ENCODE measurements at regions not wholly inside any gene's neighbourhood (a gene's known extent, or its start where the extent isn't known, plus 50 kb on each side); places are given as distances from the start of the nearest gene placed in this dataset.
"Not testable (repeated sequence)": the region's sequence is repeated elsewhere in the genome, so short reads cannot be mapped to it uniquely, and the experiment has no call there.

DNA sequence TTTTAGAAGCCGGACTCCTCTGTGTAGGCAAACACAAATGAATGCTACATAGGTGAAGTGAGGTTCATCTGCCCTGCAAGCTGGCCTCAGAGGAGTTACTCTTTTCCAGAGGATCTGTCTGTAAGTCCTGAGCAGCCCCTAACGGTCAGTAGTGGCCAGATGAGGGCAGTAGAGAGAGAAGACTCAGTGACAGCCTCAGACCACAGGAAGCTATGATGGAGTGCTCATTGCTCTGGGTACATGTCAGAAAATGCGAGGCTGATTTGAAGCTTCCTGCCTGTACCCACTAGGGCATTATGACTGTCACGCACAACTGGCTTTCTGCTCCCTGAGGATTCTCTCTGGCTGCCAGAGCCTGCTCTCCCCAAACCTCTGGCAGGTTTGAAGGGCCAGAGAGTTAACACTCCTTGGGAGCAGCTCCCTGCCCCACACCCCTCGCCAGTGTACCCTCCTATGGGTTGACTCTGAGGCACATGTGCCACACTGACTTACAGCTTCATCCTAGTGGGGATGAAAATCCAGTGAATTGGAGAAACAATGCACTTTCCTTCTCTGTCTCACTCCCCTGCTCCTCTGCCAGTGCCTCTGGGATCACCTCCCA, 141.5 kb downstream of the GABRG2 start:
- no peak for DNase-seq

DNA sequence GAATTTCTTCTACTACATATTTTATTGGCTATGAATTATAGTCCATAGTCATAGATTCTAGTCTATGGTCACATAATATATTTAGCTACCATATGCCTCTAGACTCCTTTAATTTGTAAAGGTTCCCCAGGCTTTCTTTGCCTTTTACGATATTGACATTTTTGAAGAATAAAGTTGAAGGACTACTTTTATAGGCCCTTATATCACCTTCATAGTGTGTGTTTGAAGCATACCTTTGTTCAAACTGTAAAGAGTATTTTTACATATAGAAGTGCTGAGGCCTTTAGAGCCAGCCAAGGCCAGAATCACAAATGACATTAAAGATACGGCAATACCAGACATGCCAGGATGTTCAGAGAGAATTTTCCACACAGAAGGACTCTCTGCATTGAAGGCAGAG, 147.0 kb downstream of the GABRG2 start:
- DNase-seq = no peak

DNA sequence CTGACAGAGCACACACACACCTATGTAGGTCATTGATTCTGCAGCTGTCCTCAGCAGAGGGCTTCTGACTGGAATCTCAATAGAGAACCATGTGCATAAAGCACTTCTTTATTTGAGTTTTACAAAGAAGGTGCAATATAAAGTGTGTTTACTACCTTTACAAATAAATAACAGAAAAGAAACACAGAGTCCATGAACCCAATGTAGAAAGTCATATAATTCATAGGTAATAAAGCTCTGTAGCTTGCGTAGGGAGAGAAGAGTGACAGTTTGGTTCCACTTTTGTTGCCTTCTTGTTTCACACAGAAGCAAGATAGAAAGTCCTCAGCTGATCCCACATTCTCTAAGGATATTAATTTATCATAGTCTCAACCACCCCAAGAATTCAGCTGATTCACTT, 149.5 kb downstream of the GABRG2 start:
- no peak for DNase-seq

DNA sequence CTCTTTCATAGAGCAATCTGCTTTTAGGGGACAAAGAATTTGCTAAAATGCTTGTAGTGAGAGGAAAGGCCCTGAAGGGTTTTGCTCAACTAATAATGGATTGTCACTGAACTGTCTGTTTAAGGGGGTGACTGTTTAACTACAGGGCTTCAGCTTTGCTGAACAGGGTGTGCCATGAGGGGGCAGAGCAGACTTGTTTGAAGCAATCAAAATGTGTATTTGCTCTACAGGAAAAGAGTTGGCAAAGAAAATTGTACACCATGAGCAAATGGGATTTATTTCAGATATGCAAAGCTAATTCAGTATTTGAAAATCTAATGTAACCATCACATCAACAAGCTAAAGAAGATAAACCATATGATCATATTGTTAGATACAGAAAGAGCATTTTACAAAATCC, 154.3 kb downstream of the GABRG2 start:
- no peak for DNase-seq

DNA sequence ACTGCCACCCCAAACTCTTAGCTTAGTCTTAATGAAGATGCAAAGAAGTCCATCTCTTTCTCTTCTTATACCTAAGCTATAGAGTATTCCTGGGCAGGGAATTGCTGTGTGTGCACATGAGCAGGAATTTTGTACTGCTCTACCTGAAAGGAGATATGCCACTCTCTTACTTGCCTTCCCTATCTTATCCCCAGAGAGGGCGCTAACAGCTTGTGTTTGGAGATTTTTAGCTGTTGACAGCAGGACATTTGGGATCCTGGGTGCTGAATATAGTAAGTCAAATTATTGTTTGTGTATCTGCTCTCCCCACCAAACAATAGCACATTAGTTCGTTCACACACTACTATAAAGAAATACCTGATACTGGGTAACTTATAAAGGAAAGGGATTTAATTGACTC, 159.5 kb downstream of the GABRG2 start:
- no peak for DNase-seq

DNA sequence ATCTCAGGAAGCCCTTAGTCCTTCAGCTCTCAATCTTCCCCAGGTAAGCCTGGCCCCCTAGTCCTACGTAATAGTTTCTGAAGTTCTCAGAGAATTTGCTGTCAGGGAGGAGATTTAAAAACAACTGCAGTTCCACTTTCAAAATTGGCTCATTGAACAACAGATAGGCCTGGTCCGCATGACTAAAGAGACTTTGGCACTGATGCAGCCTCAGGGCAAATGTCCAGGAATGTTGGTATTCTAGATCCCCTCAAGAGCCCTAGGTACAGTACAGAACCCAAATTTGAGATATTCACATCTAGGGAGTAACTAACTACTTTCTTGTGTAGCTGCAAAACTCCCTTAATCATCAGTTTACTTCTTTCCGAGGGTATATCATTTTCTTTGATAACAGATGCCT, 162.8 kb downstream of the GABRG2 start:
- no peak for DNase-seq

DNA sequence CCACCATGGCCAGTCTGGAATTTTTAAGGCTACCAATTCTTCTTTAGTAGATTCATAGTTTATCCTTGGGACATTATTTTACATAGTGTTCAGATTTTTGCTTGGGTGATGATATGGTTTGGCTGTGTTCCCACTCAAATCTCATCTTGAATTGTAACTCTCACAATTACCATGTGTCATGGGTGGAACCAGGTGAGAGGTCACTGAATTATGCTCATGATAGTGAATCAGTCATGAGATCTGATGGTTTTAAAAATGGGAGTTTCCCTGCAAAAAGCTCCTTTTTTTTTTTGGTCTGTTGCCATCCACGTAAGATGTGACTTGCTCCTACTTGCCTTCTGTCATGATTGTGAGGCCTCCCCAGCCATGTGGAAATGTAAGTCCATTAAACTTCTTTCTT, 163.9 kb downstream of the GABRG2 start:
- DNase-seq = no peak

DNA sequence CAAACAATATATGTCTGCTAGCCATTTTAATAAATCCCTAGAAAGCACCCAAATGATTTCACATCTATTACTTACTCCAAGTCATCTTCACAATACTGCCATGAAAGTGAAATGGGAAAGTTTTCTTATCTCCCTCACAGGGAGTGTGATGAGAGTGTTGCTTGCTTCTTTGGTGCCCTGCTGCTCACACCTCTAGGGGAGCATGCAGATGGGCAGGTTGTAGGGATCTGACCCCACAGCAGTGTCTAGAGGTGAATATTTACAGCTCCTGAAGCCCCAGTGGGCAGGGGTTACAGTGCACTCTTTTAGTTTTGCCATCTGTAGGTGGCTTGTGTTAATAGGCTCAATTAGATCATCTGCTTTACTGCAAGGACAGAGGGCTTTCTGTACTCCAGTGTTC, 173.2 kb downstream of the GABRG2 start:
- no peak for DNase-seq

DNA sequence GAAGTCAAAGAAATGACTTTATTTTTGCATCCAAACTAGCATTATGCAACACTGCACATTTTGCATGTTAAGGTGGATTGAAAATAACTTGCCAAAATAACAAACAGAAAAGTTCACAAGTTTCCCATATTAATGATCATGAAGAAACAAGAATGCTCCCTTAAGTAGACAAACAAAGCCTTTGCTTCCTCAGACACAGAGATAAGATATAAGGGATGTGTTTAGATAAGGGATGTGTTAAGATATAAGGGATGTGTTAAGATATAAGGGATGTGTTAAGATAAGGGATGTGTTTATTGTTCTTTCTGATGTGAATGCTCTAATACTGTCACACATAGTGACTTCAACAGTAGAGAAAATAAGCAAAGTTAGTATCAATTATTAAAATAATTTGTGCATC, 174.8 kb downstream of the GABRG2 start:
- no peak for DNase-seq

DNA sequence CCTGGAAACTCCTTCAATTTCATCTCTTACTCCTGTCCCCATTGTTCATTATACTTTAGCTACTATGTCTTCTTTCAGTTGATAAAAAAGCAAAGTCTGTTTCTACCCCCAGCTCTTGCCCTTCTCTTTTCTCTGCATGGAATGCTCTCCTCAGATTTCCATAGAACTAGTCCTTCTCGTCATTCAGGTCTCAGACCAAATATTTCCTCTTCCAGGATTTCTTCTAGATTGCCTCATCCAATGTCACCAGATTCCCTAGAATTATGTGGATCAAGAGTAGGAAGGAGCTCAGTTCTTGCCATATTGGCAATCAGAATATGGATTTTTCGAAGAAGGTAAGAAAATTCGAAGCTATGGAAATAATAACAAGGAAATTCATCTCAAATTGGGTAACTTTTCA, 176.1 kb downstream of the GABRG2 start:
- no peak for DNase-seq

DNA sequence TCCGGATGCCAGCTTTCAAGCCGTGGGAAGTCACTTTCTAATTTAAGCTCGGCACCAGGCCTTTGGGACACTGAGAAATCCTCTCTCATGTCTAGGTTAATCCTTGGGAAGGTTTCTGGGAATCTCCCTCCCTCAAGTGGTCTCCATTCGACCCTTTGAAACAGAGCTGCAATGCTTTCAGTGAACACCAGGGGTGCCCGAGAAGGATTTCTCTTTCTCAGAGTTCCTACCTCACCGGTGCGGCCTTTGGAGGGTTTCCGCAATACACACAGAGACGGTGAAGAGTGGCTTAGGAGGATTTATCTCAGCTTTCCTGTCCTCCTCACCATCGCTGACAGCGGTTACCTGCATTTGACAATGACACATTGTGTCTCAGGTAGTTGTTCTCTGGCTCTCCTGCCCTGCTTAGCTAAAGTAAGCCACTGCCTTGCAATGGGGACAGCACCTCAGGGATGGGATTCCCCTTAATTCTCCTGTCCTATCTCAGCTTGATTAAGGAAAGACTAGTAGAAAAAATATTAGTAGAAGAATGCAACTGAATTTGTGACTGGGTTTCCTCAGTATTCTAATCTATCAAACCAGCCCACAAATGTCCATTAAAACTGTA, 180.6 kb downstream of the GABRG2 start:
- DNase-seq = no peak

DNA sequence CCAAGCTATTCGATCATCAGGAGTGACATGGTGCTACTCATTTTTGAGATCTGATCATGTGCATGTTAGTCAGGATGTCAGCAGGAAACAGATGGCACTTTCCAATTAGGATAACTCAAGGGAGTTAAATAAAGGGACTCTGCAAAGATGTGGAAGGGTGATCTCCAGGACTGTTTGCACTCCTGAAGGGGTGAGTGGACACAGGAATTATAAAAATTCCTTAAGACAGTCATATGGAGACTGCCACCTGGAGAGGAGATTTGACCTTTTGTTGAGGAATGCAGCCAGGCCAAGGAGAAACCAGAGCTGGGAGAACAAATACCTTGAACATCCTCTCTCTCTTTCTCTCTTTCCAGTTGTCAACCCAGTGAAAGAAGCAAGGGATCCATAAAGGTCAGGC, 189.1 kb downstream of the GABRG2 start:
- DNase-seq = no peak

DNA sequence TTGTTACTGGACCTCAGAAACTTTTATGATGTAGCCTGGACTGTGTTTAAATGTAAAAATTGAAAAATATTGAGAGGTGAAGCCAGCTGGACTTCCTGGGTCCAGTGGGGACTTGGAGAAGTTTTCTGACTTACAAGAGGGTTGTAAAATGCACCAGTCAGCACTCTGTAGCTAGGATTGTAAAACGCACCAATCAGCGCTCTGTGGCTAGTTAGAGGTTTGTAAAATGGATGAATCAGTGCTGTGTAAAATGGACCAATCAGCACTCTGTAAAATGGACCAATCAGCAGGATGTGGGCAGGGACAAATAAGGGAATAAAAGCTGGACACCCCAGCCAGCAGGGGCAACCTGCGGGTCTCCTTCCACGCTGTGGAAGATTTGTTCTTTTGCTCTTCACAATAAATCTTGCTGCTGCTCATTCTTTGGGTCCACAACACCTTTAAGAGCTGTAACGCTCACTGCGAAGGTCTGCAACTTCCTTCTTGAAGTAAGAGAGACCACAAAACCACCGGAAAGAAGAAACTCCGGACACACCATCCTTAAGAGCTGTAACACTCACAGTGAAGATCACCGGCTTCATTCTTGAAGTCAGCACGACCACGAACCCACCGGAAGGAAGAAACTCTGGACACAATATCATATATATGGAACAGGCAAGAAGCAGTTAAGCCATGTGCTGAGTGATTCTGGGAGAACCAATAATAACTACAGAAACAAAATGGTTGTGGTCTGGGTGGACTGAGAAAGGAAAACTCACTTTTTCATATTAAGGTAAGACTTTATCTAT, 201.3 kb downstream of the GABRG2 start:
- no peak for DNase-seq

DNA sequence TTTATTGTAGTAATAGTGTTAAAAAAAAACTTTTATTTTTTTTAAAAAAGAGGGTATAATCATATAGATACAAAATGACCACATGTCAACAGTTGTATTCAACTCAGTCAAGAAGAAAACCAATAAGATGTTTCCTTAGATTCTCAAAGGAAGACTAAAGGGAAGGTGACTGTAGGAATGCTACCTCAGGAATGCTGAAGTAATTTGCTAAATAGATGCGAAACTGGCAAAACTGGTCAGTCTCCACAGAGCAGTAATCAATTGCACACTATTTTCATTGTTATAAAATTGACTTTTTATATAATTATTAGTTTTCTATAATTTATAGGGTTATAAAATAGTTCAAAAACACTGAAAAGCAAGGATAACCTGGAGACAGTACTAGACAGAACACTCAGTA, 204.8 kb downstream of the GABRG2 start:
- DNase-seq = no peak

DNA sequence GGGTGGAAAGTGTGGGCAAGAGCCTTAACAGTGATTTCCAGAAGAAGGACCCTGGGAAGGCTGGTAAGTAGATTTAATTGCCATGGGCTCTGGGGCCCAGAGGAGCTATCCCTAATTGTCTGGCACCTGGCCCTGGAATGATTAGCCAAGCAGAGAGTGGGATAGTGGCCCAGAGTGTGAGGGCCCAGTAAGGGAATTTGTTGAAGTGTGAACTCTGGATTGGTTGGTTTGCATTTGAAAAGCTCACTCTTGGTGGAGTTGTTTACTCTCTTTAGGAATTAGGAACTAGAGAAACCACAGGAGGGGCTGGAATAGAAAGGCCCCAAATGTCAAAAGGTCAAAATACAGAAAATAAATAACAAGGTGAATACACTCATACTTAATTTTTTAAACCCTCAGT, 207.1 kb downstream of the GABRG2 start:
- no peak for DNase-seq

DNA sequence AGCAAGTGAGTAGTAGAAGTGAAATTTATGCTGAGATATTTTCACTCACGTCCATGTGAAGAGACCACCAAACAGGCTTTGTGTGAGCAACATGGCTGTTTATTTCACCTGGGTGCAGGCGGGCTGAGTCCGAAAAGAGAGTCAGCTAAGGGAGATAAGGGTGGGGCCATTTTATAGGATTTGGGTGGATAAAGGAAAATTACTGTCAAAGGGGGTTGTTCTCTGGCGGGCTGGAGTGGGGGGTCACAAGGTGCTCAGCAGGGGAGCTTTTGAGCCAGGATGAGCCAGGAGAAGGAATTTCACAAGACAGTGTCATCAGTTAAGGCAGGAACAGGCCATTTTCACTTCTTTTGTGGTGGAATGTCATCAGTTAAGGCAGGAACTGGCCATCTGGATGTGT, 207.8 kb downstream of the GABRG2 start:
- DNase-seq = not testable (repeated sequence)

DNA sequence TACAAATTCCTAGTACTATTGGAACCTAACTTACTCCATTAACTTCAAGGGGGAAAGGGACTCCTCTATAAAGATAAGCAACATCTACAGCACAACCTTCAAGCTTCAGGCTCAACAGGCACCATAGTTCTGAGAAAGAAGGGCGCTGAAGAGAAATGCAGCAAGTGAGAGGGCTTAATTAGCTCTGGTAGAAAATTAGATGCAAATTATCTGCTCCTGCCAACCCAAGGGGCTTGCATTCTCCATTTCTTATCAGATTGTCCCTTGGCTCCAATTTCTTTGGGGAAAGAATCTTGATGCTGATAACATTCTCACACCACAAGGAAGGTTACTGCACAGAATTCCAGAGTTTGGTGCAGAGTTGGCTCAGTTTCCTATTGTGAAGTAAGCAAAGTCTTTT, 214.6 kb downstream of the GABRG2 start:
- no peak for DNase-seq

DNA sequence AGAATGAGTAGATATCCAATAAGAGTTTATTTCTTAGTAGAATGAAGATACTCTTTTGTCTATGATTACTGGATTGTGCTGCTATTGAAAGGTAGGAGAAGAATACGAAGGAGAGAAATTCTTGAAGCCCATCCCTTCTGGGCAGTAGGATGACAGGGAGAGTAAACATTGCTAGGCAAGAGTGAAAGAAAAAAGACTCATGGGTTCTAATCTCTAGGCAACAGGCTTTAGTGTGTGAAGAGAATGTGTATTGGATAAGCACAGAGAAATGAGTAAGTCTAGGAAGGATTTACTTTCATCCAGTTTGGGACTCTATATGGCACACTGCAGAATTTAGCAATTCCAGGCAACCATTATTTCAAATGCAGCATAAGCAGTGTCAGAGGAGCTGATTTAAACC, 216.0 kb downstream of the GABRG2 start:
- DNase-seq = no peak

DNA sequence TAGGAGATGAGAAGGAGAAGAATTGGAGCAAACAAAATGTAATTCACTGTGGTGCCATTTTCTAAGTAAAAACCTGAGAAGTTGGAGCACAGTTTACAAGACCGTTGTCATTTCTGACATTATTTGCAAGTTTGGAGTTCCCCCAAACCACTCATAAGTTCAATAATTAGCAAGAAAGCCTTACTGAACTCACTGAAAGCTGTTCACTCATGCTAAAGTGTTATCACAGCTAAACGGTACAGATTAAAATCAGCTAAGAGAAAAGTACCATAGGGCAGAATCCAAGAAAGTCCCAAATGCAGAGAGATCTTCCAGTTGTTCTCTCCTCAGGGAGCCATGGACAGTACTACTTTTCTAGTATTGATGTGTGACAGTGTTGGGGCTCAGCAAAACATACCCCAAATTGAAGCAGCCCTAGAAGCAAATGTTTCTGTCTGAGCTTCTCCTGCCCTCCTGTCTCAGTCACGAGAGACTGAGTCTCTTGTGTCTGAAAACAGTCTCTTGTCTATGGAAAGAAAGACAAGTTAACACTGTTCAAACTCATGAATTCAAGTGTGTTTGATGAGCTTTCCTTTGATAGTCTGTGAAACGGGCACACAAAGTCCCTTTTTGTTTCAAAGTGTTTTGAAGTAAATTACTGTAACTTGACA, 221.2 kb downstream of the GABRG2 start:
- no peak for DNase-seq

DNA sequence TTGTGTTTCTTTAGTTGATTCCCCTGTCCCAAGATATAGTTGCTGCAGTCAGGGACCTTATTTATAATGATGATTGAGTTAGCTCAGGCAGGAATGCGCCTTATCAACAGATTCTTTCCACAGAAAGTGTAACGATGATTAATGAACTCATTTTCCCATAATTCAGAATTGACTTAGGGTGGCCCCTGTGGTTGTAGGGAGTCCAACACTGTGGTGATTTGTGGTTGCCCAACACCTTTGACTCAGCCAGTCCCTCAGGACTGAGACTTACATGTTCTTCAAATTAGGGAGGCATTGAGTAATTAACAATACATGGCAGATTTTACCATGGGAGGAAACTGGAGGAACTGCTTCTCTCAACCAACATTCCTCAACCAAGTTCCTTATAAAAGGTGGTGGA, 221.9 kb downstream of the GABRG2 start:
- DNase-seq = no peak

DNA sequence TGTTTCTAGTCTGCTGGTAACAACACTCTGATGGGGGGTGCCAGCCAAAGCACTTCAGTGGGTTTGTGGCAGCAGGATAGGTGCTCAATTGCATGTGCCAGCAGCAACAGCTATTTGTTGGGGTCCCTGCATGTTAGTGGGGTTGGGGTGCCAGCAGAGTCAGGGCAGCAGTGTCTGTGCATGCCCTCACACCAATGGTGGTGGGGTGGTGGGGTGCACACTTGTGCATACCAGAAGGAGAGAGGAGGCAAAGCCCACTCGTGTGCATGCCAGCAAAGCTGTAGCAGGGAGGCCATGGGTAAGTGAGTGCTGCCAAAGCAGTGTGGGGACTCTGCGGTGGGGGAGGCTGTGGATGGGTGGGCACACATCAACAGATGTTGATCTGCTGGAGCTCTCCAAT, 232.2 kb downstream of the GABRG2 start:
- no peak for DNase-seq

DNA sequence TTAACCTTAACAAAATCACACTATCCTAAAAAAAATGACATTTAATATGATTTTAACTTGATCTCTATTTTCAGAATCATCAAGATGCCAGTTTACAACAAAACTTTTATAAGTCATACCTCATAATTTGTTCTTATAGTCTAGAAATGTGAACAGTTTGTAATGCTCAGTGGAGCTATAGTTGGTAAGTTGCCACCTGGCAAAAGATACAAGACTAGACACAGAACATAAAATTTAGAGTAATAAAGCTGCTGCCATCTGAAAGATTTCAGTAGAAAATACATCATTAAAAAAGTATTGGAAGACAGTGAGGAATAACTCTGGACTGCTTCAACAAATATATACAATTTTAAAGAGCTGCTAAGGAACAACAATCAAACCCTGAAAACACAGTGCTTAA, 233.8 kb downstream of the GABRG2 start:
- no peak for DNase-seq

DNA sequence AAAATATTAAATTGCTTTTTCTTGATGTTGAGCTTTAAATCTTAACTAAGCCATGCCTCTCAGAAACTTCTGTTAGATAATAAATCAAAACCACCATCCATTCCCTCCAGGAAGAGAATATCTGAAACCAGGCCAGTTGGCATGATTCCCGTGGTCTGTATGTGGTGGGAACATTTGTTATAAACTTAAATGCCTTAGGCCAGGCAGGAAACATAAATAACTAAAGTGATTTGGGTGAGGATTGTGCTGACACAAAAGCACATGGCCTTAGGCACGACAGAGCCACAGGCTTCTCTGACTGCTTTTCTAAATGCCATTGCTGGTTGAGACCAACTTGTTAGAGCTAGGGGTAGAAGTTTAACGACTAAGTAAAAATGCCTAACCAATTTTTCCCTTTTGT, 255.9 kb downstream of the GABRG2 start:
- DNase-seq = no peak

DNA sequence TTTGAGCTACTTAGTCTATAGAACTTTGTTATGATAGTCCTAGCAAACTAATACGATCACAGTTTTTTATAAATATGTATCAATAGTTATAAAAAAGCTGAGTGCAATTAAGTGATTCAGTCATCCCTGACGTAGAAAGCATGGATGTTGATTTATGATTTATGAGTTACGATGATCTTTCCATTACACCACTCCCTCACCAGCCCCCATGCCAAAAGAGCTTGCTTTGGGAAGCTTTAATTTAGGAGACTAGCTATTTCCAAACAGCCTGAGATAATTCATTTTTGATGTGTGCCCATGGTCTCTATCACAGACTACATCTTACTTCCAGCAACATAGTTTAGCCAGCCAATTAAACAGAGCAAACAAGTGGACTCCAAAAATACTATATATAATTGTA, 256.8 kb downstream of the GABRG2 start:
- no peak for DNase-seq
